Natural killer cell (primary cell): ENCODE measurements at regions not wholly inside any gene's neighbourhood (a gene's known extent, or its start where the extent isn't known, plus 50 kb on each side); places are given as distances from the start of the nearest gene placed in this dataset.

Experiments used
- ATAC-seq, 3 donors: fragments of 150-1000 bp in 2 of 3; fragments of 200-7000 bp in 1 of 3; cut with Tn5 transposase; 1 replicate in 1 of 3; 2 replicates in 2 of 3; pipeline ENCODE4 v1.10.0; 2021; ENCODE audit warnings: mild to moderate bottlenecking in 2 of 3, moderate library complexity in 2 of 3
- DNase-seq, 2 donors: peaks; one replicate each; pipeline versions ENCODE4 v3.0.0 to v3.0.0-alpha.2; 2013 to 2021; ENCODE audit warnings: mixed read lengths in 1 of 2
- H3K27ac ChIP-seq: one replicate; pipeline ENCODE4 v1.5.1; 2013; ENCODE audit warnings: mild to moderate bottlenecking, low read length
- H3K27me3 ChIP-seq: one replicate; pipeline ENCODE4 v1.6.1; 2013; ENCODE audit warnings: low read length; ENCODE audit not compliant: control insufficient read depth, insufficient read depth
- H3K36me3 ChIP-seq: one replicate; pipeline ENCODE4 v1.6.1; 2013; ENCODE audit warnings: low read length; ENCODE audit not compliant: control insufficient read depth, insufficient read depth
- H3K4me1 ChIP-seq: one replicate; pipeline ENCODE4 v1.6.1; 2013; ENCODE audit warnings: low read length; ENCODE audit not compliant: control insufficient read depth, insufficient read depth
- H3K4me3 ChIP-seq: one replicate; pipeline ENCODE4 v1.5.1; 2013; ENCODE audit warnings: low read length
- H3K9me3 ChIP-seq: one replicate; pipeline ENCODE4 v1.6.1; 2013; ENCODE audit warnings: low read length; ENCODE audit not compliant: control insufficient read depth, insufficient read depth
- H3K27ac Mint-ChIP-seq, 2 donors: one replicate each; pipeline ENCODE4 v1.8.0; 2022; ENCODE audit warnings: mild to moderate bottlenecking in 2 of 2, mixed read lengths in 2 of 2, moderate library complexity in 1 of 2
- H3K27me3 Mint-ChIP-seq, 2 donors: one replicate each; pipeline ENCODE4 v1.8.0; 2022; ENCODE audit warnings: low read depth in 2 of 2, mixed read lengths in 2 of 2
- H3K36me3 Mint-ChIP-seq: one replicate; pipeline ENCODE4 v1.8.0; 2022; ENCODE audit warnings: mixed read lengths
- H3K4me1 Mint-ChIP-seq, 2 donors: one replicate each; pipeline ENCODE4 v1.8.0; 2022; ENCODE audit warnings: mixed read lengths in 2 of 2
- H3K4me3 Mint-ChIP-seq: one replicate; pipeline ENCODE4 v1.8.0; 2022; ENCODE audit warnings: mild to moderate bottlenecking, moderate library complexity, mixed read lengths
- H3K9me3 Mint-ChIP-seq, 2 donors: one replicate each; pipeline ENCODE4 v1.8.0; 2022; ENCODE audit warnings: mixed read lengths in 2 of 2
- WGBS: methylation state at CpG from one replicate; pipeline ENCODE4 v1.1.7; 2013; ENCODE audit warnings: missing lambda C conversion rate; ENCODE audit not compliant: insufficient coverage; 5-methylcytosine and 5-hydroxymethylcytosine counted together
- intact Hi-C: fragments of 100-400 bp; cut with micrococcal nuclease; formaldehyde crosslinking; loops from one replicate; pipeline ENCODE4 v1.14.2; 2022
- TF ChIP-seq, protein P1 (sequence below): fragments of 200-600 bp; IDR thresholded peaks from one replicate; pipeline ENCODE4 v1.8.0; 2022; ENCODE audit warnings: antibody characterized with exemption

- TF ChIP-seq, protein P1, sequence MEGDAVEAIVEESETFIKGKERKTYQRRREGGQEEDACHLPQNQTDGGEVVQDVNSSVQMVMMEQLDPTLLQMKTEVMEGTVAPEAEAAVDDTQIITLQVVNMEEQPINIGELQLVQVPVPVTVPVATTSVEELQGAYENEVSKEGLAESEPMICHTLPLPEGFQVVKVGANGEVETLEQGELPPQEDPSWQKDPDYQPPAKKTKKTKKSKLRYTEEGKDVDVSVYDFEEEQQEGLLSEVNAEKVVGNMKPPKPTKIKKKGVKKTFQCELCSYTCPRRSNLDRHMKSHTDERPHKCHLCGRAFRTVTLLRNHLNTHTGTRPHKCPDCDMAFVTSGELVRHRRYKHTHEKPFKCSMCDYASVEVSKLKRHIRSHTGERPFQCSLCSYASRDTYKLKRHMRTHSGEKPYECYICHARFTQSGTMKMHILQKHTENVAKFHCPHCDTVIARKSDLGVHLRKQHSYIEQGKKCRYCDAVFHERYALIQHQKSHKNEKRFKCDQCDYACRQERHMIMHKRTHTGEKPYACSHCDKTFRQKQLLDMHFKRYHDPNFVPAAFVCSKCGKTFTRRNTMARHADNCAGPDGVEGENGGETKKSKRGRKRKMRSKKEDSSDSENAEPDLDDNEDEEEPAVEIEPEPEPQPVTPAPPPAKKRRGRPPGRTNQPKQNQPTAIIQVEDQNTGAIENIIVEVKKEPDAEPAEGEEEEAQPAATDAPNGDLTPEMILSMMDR = no peak
- no peak for ATAC-seq
- Histone ChIP-seq H3K4me1 (no peaks in the 10 kb centered on the region), H3K9me3 (no peaks in the 10 kb centered on the region), H3K27me3 (no peaks in the 10 kb centered on the region), H3K27ac (no peak overlapping the region), H3K36me3 (no peaks in the 10 kb centered on the region), H3K4me3 (no peak overlapping the region)
- Mint-ChIP-seq H3K9me3 (no peaks in the 10 kb centered on the region), H3K27ac (no peak overlapping the region), H3K4me3 (no peak overlapping the region), H3K36me3 (no peaks in the 10 kb centered on the region), H3K4me1 (no peaks in the 10 kb centered on the region), H3K27me3 (peaks cover 12 to 26% of the 10 kb centered on the region in 2 donors)
- DNase-seq = no peak
- WGBS = no CpG with 5 or more reads among the region's 1 CpG
- intact Hi-C loops = no loop called here
These were observed 151.6 kb downstream of the KCNA5 start for GRCh38 chr12:5195244-5195643.

DNA sequence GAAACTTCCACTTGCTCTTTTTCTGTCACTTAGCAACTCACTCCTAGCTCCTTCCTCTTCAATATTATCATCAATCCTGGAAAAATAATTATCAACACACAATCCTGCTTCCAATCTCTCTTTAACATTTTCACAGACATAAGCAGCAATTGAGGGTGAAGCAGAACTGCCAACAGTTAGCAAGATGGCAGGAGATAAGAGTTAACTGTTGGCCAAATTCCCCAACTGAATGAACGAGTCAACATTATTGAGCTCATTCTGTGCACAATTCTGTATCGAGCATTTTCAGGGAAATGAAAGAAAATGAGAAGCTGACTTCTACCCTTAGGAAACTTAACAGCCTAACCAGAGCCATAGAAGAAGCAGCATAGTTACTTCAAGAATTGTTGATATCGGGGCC, 152.0 kb downstream of the KCNA5 start:
- Histone ChIP-seq H3K27me3 (no peaks in the 10 kb centered on the region), H3K27ac (no peak overlapping the region), H3K36me3 (no peaks in the 10 kb centered on the region), H3K9me3 (no peaks in the 10 kb centered on the region), H3K4me3 (no peak overlapping the region), H3K4me1 (no peaks in the 10 kb centered on the region)
- Mint-ChIP-seq H3K27me3 (peaks cover 12 to 26% of the 10 kb centered on the region in 2 donors), H3K27ac (no peak overlapping the region), H3K9me3 (no peaks in the 10 kb centered on the region), H3K4me1 (no peaks in the 10 kb centered on the region), H3K4me3 (no peak overlapping the region), H3K36me3 (no peaks in the 10 kb centered on the region)
- no peak for DNase-seq
- TF ChIP-seq, protein P1 = no peak
- intact Hi-C loops = no loop called here
- WGBS = 79% methylated on average over 3 of the region's 3 CpGs
- ATAC-seq = no peak

GRCh38 chr12:5197131-5197530, 153.5 kb downstream of the KCNA5 start:
- H3K36me3 Mint-ChIP-seq = no peaks in the 10 kb centered on the region
- WGBS = 0% methylated on average over 1 of the region's 1 CpG
- no peaks in the 10 kb centered on the region for H3K36me3 ChIP-seq
- no peaks in the 10 kb centered on the region for H3K9me3 Mint-ChIP-seq
- peaks cover 16 to 26% of the 10 kb centered on the region in 2 donors for H3K27me3 Mint-ChIP-seq
- H3K4me3 Mint-ChIP-seq = no peak overlapping the region
- intact Hi-C loops = no loop called here
- H3K4me1 ChIP-seq = no peaks in the 10 kb centered on the region
- no peak for DNase-seq
- TF ChIP-seq, protein P1 = no peak
- H3K4me1 Mint-ChIP-seq = no peaks in the 10 kb centered on the region
- H3K9me3 ChIP-seq = no peaks in the 10 kb centered on the region
- H3K4me3 ChIP-seq = no peak overlapping the region
- H3K27ac ChIP-seq = no peak overlapping the region
- no peaks in the 10 kb centered on the region for H3K27me3 ChIP-seq
- no peak overlapping the region for H3K27ac Mint-ChIP-seq
- ATAC-seq = no peak

DNA sequence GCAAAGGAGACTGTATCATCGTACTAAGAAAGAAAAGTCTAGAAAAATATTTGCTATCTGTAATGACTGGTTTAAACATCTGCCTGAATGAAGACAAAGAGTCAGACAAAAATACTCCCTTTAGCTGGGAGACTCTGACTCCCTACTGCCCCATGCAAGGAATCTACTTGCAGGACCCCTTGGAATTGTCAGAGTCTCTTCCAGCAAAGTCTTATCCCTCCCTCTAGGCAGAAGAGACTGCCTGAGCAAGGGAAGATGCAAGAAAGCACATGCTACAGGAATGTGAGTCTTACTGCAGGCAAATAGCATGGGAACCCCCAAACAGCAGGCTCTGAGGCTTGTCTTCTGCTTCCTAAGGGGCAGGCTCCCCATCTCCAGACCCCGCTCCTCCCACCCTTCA, 154.0 kb downstream of the KCNA5 start:
- Mint-ChIP-seq H3K9me3 (no peaks in the 10 kb centered on the region), H3K36me3 (no peaks in the 10 kb centered on the region), H3K4me1 (no peaks in the 10 kb centered on the region), H3K27me3 (peaks cover 16 to 26% of the 10 kb centered on the region in 2 donors), H3K27ac (no peak overlapping the region), H3K4me3 (no peak overlapping the region)
- no peaks in the 10 kb centered on the region for H3K27me3 ChIP-seq
- H3K9me3 ChIP-seq = no peaks in the 10 kb centered on the region
- intact Hi-C loops = no loop called here
- H3K4me1 ChIP-seq = no peaks in the 10 kb centered on the region
- no peak overlapping the region for H3K27ac ChIP-seq
- no peaks in the 10 kb centered on the region for H3K36me3 ChIP-seq
- no peak for DNase-seq
- TF ChIP-seq, protein P1 = no peak
- WGBS = 95% methylated on average over 2 of the region's 2 CpGs
- H3K4me3 ChIP-seq = no peak overlapping the region
- no peak for ATAC-seq
